ENCODE measurements at regions not wholly inside any gene's neighbourhood (a gene's known extent, or its start where the extent isn't known, plus 50 kb on each side); places are given as distances from the start of the nearest gene placed in this dataset.

DNA sequence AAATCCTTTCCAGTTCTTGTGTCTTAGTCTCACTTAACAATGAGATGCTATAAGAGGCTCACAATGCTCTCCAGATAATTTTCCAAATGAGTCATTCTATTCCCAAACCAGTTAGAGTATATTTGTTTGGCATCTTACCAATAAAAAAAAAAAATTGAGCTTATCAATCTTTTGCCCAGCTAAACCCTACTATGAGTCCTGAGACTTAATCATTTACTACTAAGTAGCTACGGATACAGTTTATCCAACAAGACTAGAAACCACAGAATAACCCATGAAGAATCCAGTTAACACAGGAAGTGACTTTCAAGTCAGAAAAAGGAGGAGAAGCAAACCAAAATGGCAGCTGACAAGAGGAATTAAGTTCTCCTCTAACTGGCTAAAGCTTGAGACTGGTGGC lies 330.3 kb upstream of the XYLT1 start:
- peaks cover 9% of the 10 kb centered on the region for H3K9me3 Mint-ChIP-seq
- no peaks in the 10 kb centered on the region for H3K36me3 Mint-ChIP-seq
- no peak overlapping the region for H3K27ac Mint-ChIP-seq
- TF ChIP-seq SMAD3 (CRISPR knock-in tag; IDR thresholded peaks at IDR 0.05; ENCODE audit: borderline replicate concordance) (no peak), ZBTB21 (CRISPR knock-in tag; IDR thresholded peaks at IDR 0.05; ENCODE audit: borderline replicate concordance) (no peak), ZNF232 (CRISPR knock-in tag; IDR thresholded peaks at IDR 0.05) (no peak), ZNF138 (CRISPR knock-in tag; conservative IDR thresholded peaks at IDR 0.05) (no peak), EMX1 (CRISPR knock-in tag; IDR thresholded peaks at IDR 0.05) (no peak), NFE2L1 (CRISPR knock-in tag; IDR thresholded peaks at IDR 0.05) (no peak), ZNF263 (CRISPR knock-in tag; IDR thresholded peaks at IDR 0.05; ENCODE audit: low read depth) (no peak), CREB1 (CRISPR knock-in tag; IDR thresholded peaks at IDR 0.05) (no peak)
- TF ChIP-seq, protein P1, sequence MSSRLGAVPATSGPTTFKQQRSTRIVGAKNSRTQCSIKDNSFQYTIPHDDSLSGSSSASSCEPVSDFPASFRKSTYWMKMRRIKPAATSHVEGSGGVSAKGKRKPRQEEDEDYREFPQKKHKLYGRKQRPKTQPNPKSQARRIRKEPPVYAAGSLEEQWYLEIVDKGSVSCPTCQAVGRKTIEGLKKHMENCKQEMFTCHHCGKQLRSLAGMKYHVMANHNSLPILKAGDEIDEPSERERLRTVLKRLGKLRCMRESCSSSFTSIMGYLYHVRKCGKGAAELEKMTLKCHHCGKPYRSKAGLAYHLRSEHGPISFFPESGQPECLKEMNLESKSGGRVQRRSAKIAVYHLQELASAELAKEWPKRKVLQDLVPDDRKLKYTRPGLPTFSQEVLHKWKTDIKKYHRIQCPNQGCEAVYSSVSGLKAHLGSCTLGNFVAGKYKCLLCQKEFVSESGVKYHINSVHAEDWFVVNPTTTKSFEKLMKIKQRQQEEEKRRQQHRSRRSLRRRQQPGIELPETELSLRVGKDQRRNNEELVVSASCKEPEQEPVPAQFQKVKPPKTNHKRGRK (CRISPR knock-in tag; IDR thresholded peaks at IDR 0.05; ENCODE audit: borderline replicate concordance), result no peak
- TF ChIP-seq, protein P2, sequence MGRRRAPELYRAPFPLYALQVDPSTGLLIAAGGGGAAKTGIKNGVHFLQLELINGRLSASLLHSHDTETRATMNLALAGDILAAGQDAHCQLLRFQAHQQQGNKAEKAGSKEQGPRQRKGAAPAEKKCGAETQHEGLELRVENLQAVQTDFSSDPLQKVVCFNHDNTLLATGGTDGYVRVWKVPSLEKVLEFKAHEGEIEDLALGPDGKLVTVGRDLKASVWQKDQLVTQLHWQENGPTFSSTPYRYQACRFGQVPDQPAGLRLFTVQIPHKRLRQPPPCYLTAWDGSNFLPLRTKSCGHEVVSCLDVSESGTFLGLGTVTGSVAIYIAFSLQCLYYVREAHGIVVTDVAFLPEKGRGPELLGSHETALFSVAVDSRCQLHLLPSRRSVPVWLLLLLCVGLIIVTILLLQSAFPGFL (CRISPR knock-in tag; IDR thresholded peaks at IDR 0.05; ENCODE audit: borderline replicate concordance), result no peak
- peaks cover 3% of the 10 kb centered on the region; the same call in 1 of the 2 replicates for H3K27me3 Mint-ChIP-seq (ENCODE audit: low read depth)
- DNase-seq (ENCODE audit: low spot score) (no peak), ATAC-seq (no peak)
- peaks cover 36% of the 10 kb centered on the region for H3K4me1 Mint-ChIP-seq
- ChIA-PET POLR2A (no interaction called here), CTCF (no interaction called here)
- no peak overlapping the region for H3K4me3 Mint-ChIP-seq

DNA sequence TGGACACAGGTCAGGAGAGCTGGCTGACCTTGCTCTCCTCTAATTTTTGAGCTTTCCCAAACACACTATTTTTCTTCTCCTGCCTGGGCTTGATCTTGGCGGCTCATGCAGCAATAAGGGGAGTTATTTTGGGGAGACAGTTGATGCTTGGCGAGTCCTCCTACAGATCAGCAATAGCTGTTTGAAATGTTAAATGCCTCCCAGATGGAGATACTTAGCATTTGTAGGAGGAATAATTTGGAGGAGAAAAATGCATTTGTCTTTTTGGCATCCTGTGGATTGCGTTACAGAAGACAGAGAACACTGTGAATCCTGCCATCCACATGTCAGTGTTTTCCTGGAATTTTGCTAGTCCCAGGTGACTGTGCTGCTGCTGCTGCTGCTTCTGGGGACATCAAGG lies 328.0 kb upstream of the XYLT1 start:
- CTCF ChIA-PET, result no interaction called here
- POLR2A ChIA-PET, result no interaction called here
- Mint-ChIP-seq H3K36me3 (no peaks in the 10 kb centered on the region), H3K4me1 (peaks cover 31% of the 10 kb centered on the region), H3K4me3 (no peak overlapping the region), H3K9me3 (peaks cover 9% of the 10 kb centered on the region), H3K27ac (0 out of 2 replicates have a peak overlapping the region, but pooled peaks have one; percentile 55), H3K27me3 (ENCODE audit: low read depth) (peaks cover 3% of the 10 kb centered on the region; the same call in 1 of the 2 replicates)
- ATAC-seq (no peak), DNase-seq (ENCODE audit: low spot score) (no peak)
- TF ChIP-seq, protein P3, sequence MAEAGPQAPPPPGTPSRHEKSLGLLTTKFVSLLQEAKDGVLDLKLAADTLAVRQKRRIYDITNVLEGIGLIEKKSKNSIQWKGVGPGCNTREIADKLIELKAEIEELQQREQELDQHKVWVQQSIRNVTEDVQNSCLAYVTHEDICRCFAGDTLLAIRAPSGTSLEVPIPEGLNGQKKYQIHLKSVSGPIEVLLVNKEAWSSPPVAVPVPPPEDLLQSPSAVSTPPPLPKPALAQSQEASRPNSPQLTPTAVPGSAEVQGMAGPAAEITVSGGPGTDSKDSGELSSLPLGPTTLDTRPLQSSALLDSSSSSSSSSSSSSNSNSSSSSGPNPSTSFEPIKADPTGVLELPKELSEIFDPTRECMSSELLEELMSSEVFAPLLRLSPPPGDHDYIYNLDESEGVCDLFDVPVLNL (CRISPR knock-in tag; IDR thresholded peaks at IDR 0.05; ENCODE audit: borderline replicate concordance, low read depth), result no peak
- TF ChIP-seq, protein P1 (CRISPR knock-in tag; IDR thresholded peaks at IDR 0.05; ENCODE audit: borderline replicate concordance), result no peak
- no peak for TF ChIP-seq ETV6 (CRISPR knock-in tag; IDR thresholded peaks at IDR 0.05)
- TF ChIP-seq GTF2I (CRISPR knock-in tag; conservative IDR thresholded peaks at IDR 0.05), result no peak
- no peak for TF ChIP-seq ZNF396 (CRISPR knock-in tag; IDR thresholded peaks at IDR 0.05; ENCODE audit: borderline replicate concordance)
- TF ChIP-seq TEAD4 (CRISPR knock-in tag; IDR thresholded peaks at IDR 0.05), result no peak
- TF ChIP-seq RORB (CRISPR knock-in tag; IDR thresholded peaks at IDR 0.05), result no peak
- TF ChIP-seq, protein P4, sequence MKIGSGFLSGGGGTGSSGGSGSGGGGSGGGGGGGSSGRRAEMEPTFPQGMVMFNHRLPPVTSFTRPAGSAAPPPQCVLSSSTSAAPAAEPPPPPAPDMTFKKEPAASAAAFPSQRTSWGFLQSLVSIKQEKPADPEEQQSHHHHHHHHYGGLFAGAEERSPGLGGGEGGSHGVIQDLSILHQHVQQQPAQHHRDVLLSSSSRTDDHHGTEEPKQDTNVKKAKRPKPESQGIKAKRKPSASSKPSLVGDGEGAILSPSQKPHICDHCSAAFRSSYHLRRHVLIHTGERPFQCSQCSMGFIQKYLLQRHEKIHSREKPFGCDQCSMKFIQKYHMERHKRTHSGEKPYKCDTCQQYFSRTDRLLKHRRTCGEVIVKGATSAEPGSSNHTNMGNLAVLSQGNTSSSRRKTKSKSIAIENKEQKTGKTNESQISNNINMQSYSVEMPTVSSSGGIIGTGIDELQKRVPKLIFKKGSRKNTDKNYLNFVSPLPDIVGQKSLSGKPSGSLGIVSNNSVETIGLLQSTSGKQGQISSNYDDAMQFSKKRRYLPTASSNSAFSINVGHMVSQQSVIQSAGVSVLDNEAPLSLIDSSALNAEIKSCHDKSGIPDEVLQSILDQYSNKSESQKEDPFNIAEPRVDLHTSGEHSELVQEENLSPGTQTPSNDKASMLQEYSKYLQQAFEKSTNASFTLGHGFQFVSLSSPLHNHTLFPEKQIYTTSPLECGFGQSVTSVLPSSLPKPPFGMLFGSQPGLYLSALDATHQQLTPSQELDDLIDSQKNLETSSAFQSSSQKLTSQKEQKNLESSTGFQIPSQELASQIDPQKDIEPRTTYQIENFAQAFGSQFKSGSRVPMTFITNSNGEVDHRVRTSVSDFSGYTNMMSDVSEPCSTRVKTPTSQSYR (CRISPR knock-in tag; IDR thresholded peaks at IDR 0.05), result no peak
- TF ChIP-seq, protein P5, sequence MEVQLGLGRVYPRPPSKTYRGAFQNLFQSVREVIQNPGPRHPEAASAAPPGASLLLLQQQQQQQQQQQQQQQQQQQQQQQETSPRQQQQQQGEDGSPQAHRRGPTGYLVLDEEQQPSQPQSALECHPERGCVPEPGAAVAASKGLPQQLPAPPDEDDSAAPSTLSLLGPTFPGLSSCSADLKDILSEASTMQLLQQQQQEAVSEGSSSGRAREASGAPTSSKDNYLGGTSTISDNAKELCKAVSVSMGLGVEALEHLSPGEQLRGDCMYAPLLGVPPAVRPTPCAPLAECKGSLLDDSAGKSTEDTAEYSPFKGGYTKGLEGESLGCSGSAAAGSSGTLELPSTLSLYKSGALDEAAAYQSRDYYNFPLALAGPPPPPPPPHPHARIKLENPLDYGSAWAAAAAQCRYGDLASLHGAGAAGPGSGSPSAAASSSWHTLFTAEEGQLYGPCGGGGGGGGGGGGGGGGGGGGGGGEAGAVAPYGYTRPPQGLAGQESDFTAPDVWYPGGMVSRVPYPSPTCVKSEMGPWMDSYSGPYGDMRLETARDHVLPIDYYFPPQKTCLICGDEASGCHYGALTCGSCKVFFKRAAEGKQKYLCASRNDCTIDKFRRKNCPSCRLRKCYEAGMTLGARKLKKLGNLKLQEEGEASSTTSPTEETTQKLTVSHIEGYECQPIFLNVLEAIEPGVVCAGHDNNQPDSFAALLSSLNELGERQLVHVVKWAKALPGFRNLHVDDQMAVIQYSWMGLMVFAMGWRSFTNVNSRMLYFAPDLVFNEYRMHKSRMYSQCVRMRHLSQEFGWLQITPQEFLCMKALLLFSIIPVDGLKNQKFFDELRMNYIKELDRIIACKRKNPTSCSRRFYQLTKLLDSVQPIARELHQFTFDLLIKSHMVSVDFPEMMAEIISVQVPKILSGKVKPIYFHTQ (CRISPR knock-in tag; IDR thresholded peaks at IDR 0.05), result no peak
- no peak for TF ChIP-seq SOX15 (CRISPR knock-in tag; IDR thresholded peaks at IDR 0.05)
- TF ChIP-seq, protein P6, sequence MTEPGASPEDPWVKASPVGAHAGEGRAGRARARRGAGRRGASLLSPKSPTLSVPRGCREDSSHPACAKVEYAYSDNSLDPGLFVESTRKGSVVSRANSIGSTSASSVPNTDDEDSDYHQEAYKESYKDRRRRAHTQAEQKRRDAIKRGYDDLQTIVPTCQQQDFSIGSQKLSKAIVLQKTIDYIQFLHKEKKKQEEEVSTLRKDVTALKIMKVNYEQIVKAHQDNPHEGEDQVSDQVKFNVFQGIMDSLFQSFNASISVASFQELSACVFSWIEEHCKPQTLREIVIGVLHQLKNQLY (CRISPR knock-in tag; IDR thresholded peaks at IDR 0.05), result no peak
- TF ChIP-seq, protein P7, sequence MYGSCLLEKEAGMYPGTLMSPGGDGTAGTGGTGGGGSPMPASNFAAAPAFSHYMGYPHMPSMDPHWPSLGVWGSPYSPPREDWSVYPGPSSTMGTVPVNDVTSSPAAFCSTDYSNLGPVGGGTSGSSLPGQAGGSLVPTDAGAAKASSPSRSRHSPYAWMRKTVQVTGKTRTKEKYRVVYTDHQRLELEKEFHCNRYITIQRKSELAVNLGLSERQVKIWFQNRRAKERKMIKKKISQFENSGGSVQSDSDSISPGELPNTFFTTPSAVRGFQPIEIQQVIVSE (CRISPR knock-in tag; IDR thresholded peaks at IDR 0.05; ENCODE audit: borderline replicate concordance), result no peak
- TF ChIP-seq ESRRA (CRISPR knock-in tag; IDR thresholded peaks at IDR 0.05; ENCODE audit: borderline replicate concordance), result no peak
- no peak for TF ChIP-seq TP53 (CRISPR knock-in tag; IDR thresholded peaks at IDR 0.05)
- no peak for TF ChIP-seq IRF2 (CRISPR knock-in tag; IDR thresholded peaks at IDR 0.05; ENCODE audit: borderline replicate concordance, low read depth)

All from WTC11 (cell line).